HEK293T (cell line): ENCODE measurements at regions not wholly inside any gene's neighbourhood (a gene's known extent, or its start where the extent isn't known, plus 50 kb on each side); places are given as distances from the start of the nearest gene placed in this dataset.

ENCODE experiments used
- ELF4 ChIP-seq: fragments of 450-650 bp; IDR thresholded peaks from 2 replicates; pipeline ENCODE4 v1.6.1; 2017; ENCODE audit warnings: antibody characterized with exemption
- LEF1 ChIP-seq: fragments of 450-650 bp; IDR thresholded peaks from 2 replicates; pipeline ENCODE4 v1.6.1; 2017; ENCODE audit warnings: mild to moderate bottlenecking, borderline replicate concordance

GRCh38 chr15:62601777-62602545, 436.9 kb upstream of the C2CD4B start:
- TF ChIP-seq ELF4 (no peak), LEF1 (no peak)
